Peyer's patch (tissue), 4 donors: ENCODE measurements at regions not wholly inside any gene's neighbourhood (a gene's known extent, or its start where the extent isn't known, plus 50 kb on each side); places are given as distances from the start of the nearest gene placed in this dataset.

Experiments used
- DNase-seq, 3 donors: peaks; one replicate each; pipeline ENCODE4 v3.0.0-alpha.2; 2017 to 2019
- H3K27ac ChIP-seq, 4 donors: fragments of 200-600 bp; sonication (generic); one replicate each; pipeline ENCODE4 v1.5.1; 2016 to 2019
- H3K27me3 ChIP-seq, 2 donors: fragments of 200-600 bp; sonication (generic); one replicate each; pipeline ENCODE4 v1.5.1; 2019
- H3K36me3 ChIP-seq, 3 donors: fragments of 200-600 bp; sonication (generic); one replicate each; pipeline ENCODE4 v1.5.1; 2016 to 2019
- H3K4me1 ChIP-seq, 4 donors: fragments of 200-600 bp; sonication (generic); one replicate each; pipeline ENCODE4 v1.5.1; 2016 to 2019
- H3K4me3 ChIP-seq, 4 donors: fragments of 200-600 bp; sonication (generic); 1 replicate in 3 of 4; 2 replicates in 1 of 4; pipeline ENCODE4 v1.5.1; 2016 to 2019; ENCODE audit warnings: mild to moderate bottlenecking in 1 of 4
- H3K9me3 ChIP-seq, 4 donors: fragments of 200-600 bp; sonication (generic); one replicate each; pipeline ENCODE4 v1.5.1; 2016 to 2019; ENCODE audit warnings: mild to moderate bottlenecking in 1 of 4
- POLR2A ChIP-seq, 2 donors: fragments of 450-650 bp; IDR thresholded peaks; one replicate each; pipeline ENCODE4 v1.5.1; 2017; ENCODE audit warnings: antibody characterized with exemption in 2 of 2, mild to moderate bottlenecking in 2 of 2, moderate library complexity in 2 of 2
- TF ChIP-seq, protein P1 (sequence below), 6 experiments: fragments of 450-650 bp in 4 of 6; fragments of 200-600 bp in 2 of 6; sonication (generic) in 1 of 6; IDR thresholded peaks; one replicate each; pipeline ENCODE4 v1.5.1; 2017 to 2019; ENCODE audit warnings: antibody characterized with exemption in 6 of 6, mild to moderate bottlenecking in 3 of 6, moderate library complexity in 1 of 6

- no peak for DNase-seq
These were observed 508.9 kb upstream of the ARGLU1 start for GRCh38 chr13:107076801-107077200.

DNA sequence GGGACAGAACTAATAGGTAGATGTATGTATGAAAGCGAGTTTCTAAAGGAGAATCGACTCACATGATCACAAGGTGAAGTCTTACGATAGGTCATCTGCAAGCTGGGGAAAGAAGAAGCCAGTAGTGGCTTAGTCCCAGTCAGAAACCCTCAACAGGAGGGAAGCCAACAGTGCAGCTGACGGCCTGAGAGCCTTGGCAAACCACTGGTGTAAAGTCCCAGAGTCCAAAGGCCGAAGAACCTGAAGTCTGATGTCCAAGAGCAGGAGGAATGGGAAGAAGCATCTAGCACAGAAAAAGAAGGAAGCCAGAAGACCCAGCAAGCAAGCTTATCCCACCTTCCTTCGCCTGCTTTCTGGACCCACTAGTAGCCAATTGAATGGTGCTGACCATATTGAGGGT is 507.6 kb upstream of the ARGLU1 start:
- no peak for DNase-seq
- Histone ChIP-seq H3K36me3 (no peaks in the 10 kb centered on the region), H3K27me3 (no peaks in the 10 kb centered on the region), H3K9me3 (no peaks in the 10 kb centered on the region), H3K4me1 (no peaks in the 10 kb centered on the region), H3K27ac (no peak overlapping the region), H3K4me3 (no peak overlapping the region)
- no peak for TF ChIP-seq POLR2A (IDR thresholded peaks at IDR 0.05)
- TF ChIP-seq, protein P1, sequence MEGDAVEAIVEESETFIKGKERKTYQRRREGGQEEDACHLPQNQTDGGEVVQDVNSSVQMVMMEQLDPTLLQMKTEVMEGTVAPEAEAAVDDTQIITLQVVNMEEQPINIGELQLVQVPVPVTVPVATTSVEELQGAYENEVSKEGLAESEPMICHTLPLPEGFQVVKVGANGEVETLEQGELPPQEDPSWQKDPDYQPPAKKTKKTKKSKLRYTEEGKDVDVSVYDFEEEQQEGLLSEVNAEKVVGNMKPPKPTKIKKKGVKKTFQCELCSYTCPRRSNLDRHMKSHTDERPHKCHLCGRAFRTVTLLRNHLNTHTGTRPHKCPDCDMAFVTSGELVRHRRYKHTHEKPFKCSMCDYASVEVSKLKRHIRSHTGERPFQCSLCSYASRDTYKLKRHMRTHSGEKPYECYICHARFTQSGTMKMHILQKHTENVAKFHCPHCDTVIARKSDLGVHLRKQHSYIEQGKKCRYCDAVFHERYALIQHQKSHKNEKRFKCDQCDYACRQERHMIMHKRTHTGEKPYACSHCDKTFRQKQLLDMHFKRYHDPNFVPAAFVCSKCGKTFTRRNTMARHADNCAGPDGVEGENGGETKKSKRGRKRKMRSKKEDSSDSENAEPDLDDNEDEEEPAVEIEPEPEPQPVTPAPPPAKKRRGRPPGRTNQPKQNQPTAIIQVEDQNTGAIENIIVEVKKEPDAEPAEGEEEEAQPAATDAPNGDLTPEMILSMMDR (IDR thresholded peaks at IDR 0.05), result no peak

More at GRCh38 chr13:107076801-107077200, 508.9 kb upstream of the ARGLU1 start:
- no peak for TF ChIP-seq POLR2A (IDR thresholded peaks at IDR 0.05)
- TF ChIP-seq, protein P1 (IDR thresholded peaks at IDR 0.05), result no peak
- H3K36me3 ChIP-seq, result no peaks in the 10 kb centered on the region
- no peaks in the 10 kb centered on the region for H3K4me1 ChIP-seq
- H3K4me3 ChIP-seq, result no peak overlapping the region
- H3K27ac ChIP-seq, result no peak overlapping the region
- no peaks in the 10 kb centered on the region for H3K9me3 ChIP-seq
- no peaks in the 10 kb centered on the region for H3K27me3 ChIP-seq

GRCh38 chr13:107070792-107071191 is 502.9 kb upstream of the ARGLU1 start:
- no peaks in the 10 kb centered on the region for H3K27me3 ChIP-seq
- no peaks in the 10 kb centered on the region for H3K36me3 ChIP-seq
- H3K27ac ChIP-seq, result no peak overlapping the region
- no peak for DNase-seq
- no peaks in the 10 kb centered on the region for H3K9me3 ChIP-seq
- no peak overlapping the region for H3K4me3 ChIP-seq
- H3K4me1 ChIP-seq, result no peaks in the 10 kb centered on the region
- TF ChIP-seq, protein P1 (IDR thresholded peaks at IDR 0.05), result no peak
- TF ChIP-seq POLR2A (IDR thresholded peaks at IDR 0.05), result no peak

DNA sequence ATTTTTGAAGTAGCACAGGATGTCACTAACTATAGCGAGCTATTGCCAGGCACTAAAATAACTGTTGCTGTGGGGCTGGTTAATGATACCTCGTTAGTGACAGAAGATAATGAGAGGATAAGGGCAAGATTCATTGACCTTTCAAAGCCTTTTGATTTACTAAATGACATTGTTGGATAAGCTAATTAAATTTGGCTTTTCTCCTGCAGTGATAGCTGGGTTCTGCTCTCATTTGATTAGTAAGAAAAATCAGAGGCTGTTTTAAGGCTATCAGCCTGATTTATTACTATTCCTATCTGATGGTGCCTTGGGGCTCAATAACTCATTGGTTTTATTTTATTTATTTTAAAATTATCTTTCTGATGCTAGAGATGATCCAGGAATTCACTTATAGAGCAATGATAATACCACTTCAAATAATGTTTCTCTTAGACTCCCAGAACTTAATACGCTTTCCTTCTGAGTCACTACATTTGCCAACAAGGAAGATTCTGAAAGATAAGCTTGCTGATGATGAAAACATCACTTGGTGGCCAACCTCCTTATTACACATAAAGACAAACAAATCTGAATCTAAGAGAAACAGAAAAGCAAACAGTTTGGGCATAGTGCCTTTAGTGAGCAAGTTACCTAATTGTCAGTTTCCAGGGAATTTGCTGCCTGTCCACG is 501.3 kb upstream of the ARGLU1 start:
- Histone ChIP-seq H3K27me3 (no peaks in the 10 kb centered on the region), H3K4me1 (no peaks in the 10 kb centered on the region), H3K4me3 (no peak overlapping the region), H3K36me3 (no peaks in the 10 kb centered on the region), H3K9me3 (no peaks in the 10 kb centered on the region), H3K27ac (no peak overlapping the region)
- no peak for DNase-seq
- TF ChIP-seq POLR2A (IDR thresholded peaks at IDR 0.05), result no peak
- TF ChIP-seq, protein P1 (IDR thresholded peaks at IDR 0.05), result no peak

DNA sequence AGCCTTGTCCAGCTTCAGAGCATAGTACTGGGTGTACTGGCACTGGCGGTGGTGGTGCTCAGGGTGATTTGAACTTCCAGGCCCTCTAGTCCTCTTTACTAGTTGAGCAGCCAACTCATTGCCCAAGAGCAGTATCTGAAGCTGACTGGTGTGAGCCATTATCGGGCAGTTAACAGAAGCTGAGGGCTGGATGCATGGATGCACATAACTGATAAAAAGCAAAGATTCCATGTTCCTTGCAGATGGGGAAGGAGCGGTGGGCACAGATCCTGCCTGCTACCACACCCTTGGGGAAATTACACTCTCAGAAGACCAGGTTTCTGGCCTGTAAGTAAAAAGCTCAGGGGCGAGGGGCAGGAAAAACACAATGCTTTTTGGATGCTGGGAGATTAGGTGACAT is 499.4 kb upstream of the ARGLU1 start:
- Histone ChIP-seq H3K27ac (no peak overlapping the region), H3K4me3 (no peak overlapping the region), H3K4me1 (no peaks in the 10 kb centered on the region), H3K27me3 (no peaks in the 10 kb centered on the region), H3K9me3 (no peaks in the 10 kb centered on the region), H3K36me3 (no peaks in the 10 kb centered on the region)
- no peak for TF ChIP-seq POLR2A (IDR thresholded peaks at IDR 0.05)
- TF ChIP-seq, protein P1 (IDR thresholded peaks at IDR 0.05), result no peak
- DNase-seq, result no peak

DNA sequence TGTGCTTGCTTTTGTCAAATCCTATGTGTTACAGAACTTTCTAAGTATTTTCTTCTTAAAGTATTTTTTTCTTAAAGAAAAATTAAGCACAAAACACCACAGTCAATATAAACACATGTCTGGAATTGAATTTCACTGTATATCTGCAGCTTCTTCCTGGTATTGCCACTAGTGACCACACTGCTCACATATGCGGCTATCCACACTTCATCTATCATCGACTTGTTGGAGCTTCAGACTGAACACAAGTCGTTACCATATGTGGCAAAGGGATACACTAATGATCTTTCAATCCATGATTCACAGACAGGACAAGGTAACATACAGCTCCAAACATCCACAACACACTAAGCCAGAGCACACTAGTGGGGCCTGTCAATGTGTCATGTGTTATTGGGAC is 498.4 kb upstream of the ARGLU1 start:
- no peak for DNase-seq
- Histone ChIP-seq H3K4me1 (no peaks in the 10 kb centered on the region), H3K9me3 (no peaks in the 10 kb centered on the region), H3K36me3 (no peaks in the 10 kb centered on the region), H3K27me3 (no peaks in the 10 kb centered on the region), H3K27ac (no peak overlapping the region), H3K4me3 (no peak overlapping the region)
- TF ChIP-seq, protein P1 (IDR thresholded peaks at IDR 0.05), result no peak
- no peak for TF ChIP-seq POLR2A (IDR thresholded peaks at IDR 0.05)
